GM12878 (cell line): ENCODE measurements at regions not wholly inside any gene's neighbourhood (a gene's known extent, or its start where the extent isn't known, plus 50 kb on each side); places are given as distances from the start of the nearest gene placed in this dataset.

Experiments
- ATAC-seq: fragments of 200-7000 bp; cut with Tn5 transposase; 3 replicates; pipeline ENCODE4 v1.9.1; 2020; ENCODE audit warnings: mild to moderate bottlenecking, moderate library complexity
- BruUV-seq: library from RNA; stranded (reverse); fragments of 400-500 nt; replicated peaks from 2 replicates; lab custom pipeline; 2021; lab: Mats Ljungman, UMichigan
- CTCF ChIA-PET: fragments of 300-600 bp; sonication (Branson Sonifier 250); formaldehyde crosslinking; extraction: SDS; loops from one replicate; lab custom pipeline; 2021; ENCODE audit warnings: inconsistent platforms; lab: Yijun Ruan, JAX
- POLR2A ChIA-PET: fragments of 350-600 bp; formaldehyde crosslinking; extraction: SDS; loops from one replicate; lab custom pipeline; 2021; ENCODE audit warnings: inconsistent platforms; lab: Charles Lee
- RAD21 ChIA-PET: fragments of 300-600 bp; sonication (Branson Sonifier 250); formaldehyde crosslinking; loops from one replicate; lab custom pipeline; 2023; ENCODE audit warnings: antibody characterized with exemption; ENCODE audit not compliant: unreplicated experiment; lab: Charles Lee
- SMC1A ChIA-PET: fragments of 300-600 bp; sonication (Branson Sonifier 250); formaldehyde crosslinking; loops from one replicate; lab custom pipeline; 2023; ENCODE audit not compliant: unreplicated experiment, uncharacterized antibody; lab: Charles Lee
- DNase-seq: peaks from one replicate; pipeline ENCODE4 v3.0.0-alpha.2; 2011; ENCODE audit warnings: low read depth, low spot score
- FAIRE-seq: peaks from 3 replicates; lab custom pipeline; 2011; peaks lifted over from hg19 to GRCh38; lab: Jason Lieb, UNC
- H2AFZ ChIP-seq: 2 replicates; pipeline ENCODE4 v1.6.0; 2011; ENCODE audit warnings: low read depth, low read length, control low read depth; ENCODE audit not compliant: control insufficient read depth
- H3K27ac ChIP-seq: 2 replicates; pipeline ENCODE4 v1.5.1; 2011; ENCODE audit warnings: control low read depth; ENCODE audit not compliant: control insufficient read depth, insufficient read depth
- H3K27me3 ChIP-seq, 2 experiments: replicated peaks in 1 of 2; 2 replicates each; pipeline versions ENCODE4 v1.6.0 to v1.6.1; 2011; ENCODE audit warnings: low read length in 1 of 2; ENCODE audit not compliant: control insufficient read depth in 2 of 2, insufficient read depth in 2 of 2
- H3K36me3 ChIP-seq, 2 experiments: 2 replicates each; pipeline ENCODE4 v1.5.1; 2011; ENCODE audit warnings: low read length in 1 of 2; ENCODE audit not compliant: control insufficient read depth in 2 of 2, insufficient read depth in 2 of 2
- H3K4me1 ChIP-seq: 2 replicates; pipeline ENCODE4 v1.6.1; 2011; ENCODE audit warnings: mild to moderate bottlenecking, low read length, moderate library complexity, mixed read lengths; ENCODE audit not compliant: control insufficient read depth, insufficient read depth
- H3K4me2 ChIP-seq: 2 replicates; pipeline ENCODE4 v1.6.0; 2011; ENCODE audit warnings: control low read depth; ENCODE audit not compliant: control insufficient read depth, insufficient read depth
- H3K4me3 ChIP-seq: fragments of 200-600 bp; sonication (generic); 2 replicates; pipeline ENCODE4 v1.5.1; 2016
- H3K79me2 ChIP-seq: 2 replicates; pipeline ENCODE4 v1.6.0; 2011; ENCODE audit warnings: low read length; ENCODE audit not compliant: control insufficient read depth, insufficient read depth
- H3K9ac ChIP-seq: 2 replicates; pipeline ENCODE4 v1.8.0; 2011; ENCODE audit warnings: low read length, control low read depth, mixed read lengths; ENCODE audit not compliant: control insufficient read depth, insufficient read depth
- H3K9me3 ChIP-seq: replicated peaks from 3 replicates; pipeline ENCODE4 v1.5.1; 2011; ENCODE audit warnings: mild to moderate bottlenecking, low read length; ENCODE audit not compliant: control insufficient read depth, insufficient read depth
- H4K20me1 ChIP-seq: 2 replicates; pipeline ENCODE4 v1.6.0; 2011; ENCODE audit not compliant: control insufficient read depth, insufficient read depth
- ASH2L ChIP-seq: fragments of 300-600, 200-600 bp; sonication (generic); IDR thresholded peaks from 2 replicates; pipeline ENCODE4 v1.6.1; 2017; ENCODE audit warnings: low read depth, mild to moderate bottlenecking, borderline replicate concordance
- BMI1 ChIP-seq: fragments of 450-650 bp; IDR thresholded peaks from 2 replicates; pipeline ENCODE4 v1.6.1; 2016; ENCODE audit warnings: mild to moderate bottlenecking, moderate library complexity, borderline replicate concordance
- CHD4 ChIP-seq: fragments of 200-600 bp; sonication (generic); IDR thresholded peaks from 2 replicates; pipeline ENCODE4 v1.6.1; 2016; ENCODE audit warnings: mild to moderate bottlenecking
- ESRRA ChIP-seq: IDR thresholded peaks from 2 replicates; pipeline ENCODE4 v1.6.1; 2012; ENCODE audit warnings: mild to moderate bottlenecking, low read length, improper control_type of control experiment
- HDAC2 ChIP-seq: fragments of 200-600 bp; sonication (generic); IDR thresholded peaks from 2 replicates; pipeline ENCODE4 v1.6.1; 2017
- MEF2A ChIP-seq: IDR thresholded peaks from 2 replicates; pipeline ENCODE4 v1.6.1; 2011; ENCODE audit warnings: low read depth, mild to moderate bottlenecking, low read length, moderate library complexity; ENCODE audit not compliant: insufficient read depth
- NFYA ChIP-seq: IDR thresholded peaks from 2 replicates; pipeline ENCODE4 v1.6.1; 2011; ENCODE audit warnings: low read depth, mild to moderate bottlenecking, low read length, improper control_type of control experiment, borderline replicate concordance
- SMAD5 ChIP-seq: IDR thresholded peaks from 2 replicates; pipeline ENCODE4 v1.6.1; 2016; ENCODE audit warnings: antibody characterized with exemption, low read depth
- STAT3 ChIP-seq: IDR thresholded peaks from 2 replicates; pipeline ENCODE4 v1.6.1; 2011; ENCODE audit warnings: low read depth, low read length, improper control_type of control experiment
- TCF12 ChIP-seq: IDR thresholded peaks from 2 replicates; pipeline ENCODE4 v1.6.1; 2011; ENCODE audit warnings: low read depth, mild to moderate bottlenecking, low read length
- WGBS: methylation state at CpG from one replicate; pipeline ENCODE4 v1.1.6; 2016; ENCODE audit warnings: low lambda C conversion rate; ENCODE audit not compliant: insufficient replicate concordance, insufficient coverage; ENCODE audit errors: missing lambda C conversion rate; 5-methylcytosine and 5-hydroxymethylcytosine counted together
- in situ Hi-C: fragments of 300-500 bp; cut with MboI; formaldehyde crosslinking; loops from 9 replicates; pipeline ENCODE4 v1.14.3; 2018; ENCODE audit warnings: mixed read lengths
- intact Hi-C: fragments of 100-400 bp; cut with micrococcal nuclease; formaldehyde crosslinking; loops from one replicate; pipeline ENCODE4 v1.14.2; 2022; ENCODE audit not compliant: unreplicated experiment
- TF ChIP-seq, protein P1 (sequence below): IDR thresholded peaks from 2 replicates; pipeline ENCODE4 v1.6.1; 2011; ENCODE audit warnings: low read depth, low read length, improper control_type of control experiment, borderline replicate concordance
- TF ChIP-seq, protein P2 (sequence below), 3 experiments: IDR thresholded peaks in 2 of 3; conservative IDR thresholded peaks in 1 of 3; 2 replicates each; pipeline ENCODE4 v1.5.1; 2011; ENCODE audit warnings: low read depth in 3 of 3, low read length in 3 of 3, mild to moderate bottlenecking in 3 of 3, control low read depth in 2 of 3, moderate library complexity in 2 of 3, inconsistent platforms in 1 of 3, mixed read lengths in 1 of 3; ENCODE audit not compliant: control insufficient read depth in 2 of 3, insufficient read depth in 1 of 3; ENCODE audit errors: extremely low read depth in 1 of 3

DNA sequence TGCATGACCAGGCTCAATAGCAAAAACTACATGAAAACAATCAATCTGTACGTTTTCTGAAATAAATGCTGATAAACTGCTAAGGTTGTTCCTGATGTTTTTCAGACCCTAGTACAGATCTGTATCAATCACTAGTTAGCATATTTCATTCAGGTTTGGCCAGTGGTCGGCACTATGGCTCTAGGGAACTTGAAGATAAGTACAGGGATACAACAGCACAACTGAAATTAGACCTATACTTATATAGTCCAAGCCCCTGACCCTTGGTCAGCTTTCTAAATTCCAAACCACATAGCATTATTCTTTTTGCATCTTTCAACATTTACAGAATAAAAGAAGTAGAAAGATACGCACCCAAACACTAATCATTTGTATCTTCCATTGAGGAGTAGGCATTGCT is 142.7 kb downstream of the PLPPR4 start:
- no TSS peak for BruUV-seq
- Histone ChIP-seq H3K4me1 (no peaks in the 10 kb centered on the region), H2AFZ (no peak overlapping the region), H3K36me3 (no peaks in the 10 kb centered on the region), H3K27ac (no peak overlapping the region), H3K79me2 (no peaks in the 10 kb centered on the region), H3K27me3 (no peaks in the 10 kb centered on the region), H4K20me1 (no peaks in the 10 kb centered on the region), H3K4me2 (no peak overlapping the region), H3K9ac (no peak overlapping the region), H3K9me3 (no peaks in the 10 kb centered on the region), H3K4me3 (no peak overlapping the region)
- RAD21 ChIA-PET, result no interaction called here
- in situ Hi-C loops (no loop called here), intact Hi-C loops (no loop called here)
- TF ChIP-seq HDAC2 (no peak), STAT3 (no peak), ASH2L (no peak), BMI1 (no peak), TCF12 (no peak), NFYA (no peak), CHD4 (no peak), ESRRA (no peak), MEF2A (no peak), SMAD5 (no peak)
- TF ChIP-seq, protein P1, sequence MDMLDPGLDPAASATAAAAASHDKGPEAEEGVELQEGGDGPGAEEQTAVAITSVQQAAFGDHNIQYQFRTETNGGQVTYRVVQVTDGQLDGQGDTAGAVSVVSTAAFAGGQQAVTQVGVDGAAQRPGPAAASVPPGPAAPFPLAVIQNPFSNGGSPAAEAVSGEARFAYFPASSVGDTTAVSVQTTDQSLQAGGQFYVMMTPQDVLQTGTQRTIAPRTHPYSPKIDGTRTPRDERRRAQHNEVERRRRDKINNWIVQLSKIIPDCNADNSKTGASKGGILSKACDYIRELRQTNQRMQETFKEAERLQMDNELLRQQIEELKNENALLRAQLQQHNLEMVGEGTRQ, result no peak
- TF ChIP-seq, protein P2, sequence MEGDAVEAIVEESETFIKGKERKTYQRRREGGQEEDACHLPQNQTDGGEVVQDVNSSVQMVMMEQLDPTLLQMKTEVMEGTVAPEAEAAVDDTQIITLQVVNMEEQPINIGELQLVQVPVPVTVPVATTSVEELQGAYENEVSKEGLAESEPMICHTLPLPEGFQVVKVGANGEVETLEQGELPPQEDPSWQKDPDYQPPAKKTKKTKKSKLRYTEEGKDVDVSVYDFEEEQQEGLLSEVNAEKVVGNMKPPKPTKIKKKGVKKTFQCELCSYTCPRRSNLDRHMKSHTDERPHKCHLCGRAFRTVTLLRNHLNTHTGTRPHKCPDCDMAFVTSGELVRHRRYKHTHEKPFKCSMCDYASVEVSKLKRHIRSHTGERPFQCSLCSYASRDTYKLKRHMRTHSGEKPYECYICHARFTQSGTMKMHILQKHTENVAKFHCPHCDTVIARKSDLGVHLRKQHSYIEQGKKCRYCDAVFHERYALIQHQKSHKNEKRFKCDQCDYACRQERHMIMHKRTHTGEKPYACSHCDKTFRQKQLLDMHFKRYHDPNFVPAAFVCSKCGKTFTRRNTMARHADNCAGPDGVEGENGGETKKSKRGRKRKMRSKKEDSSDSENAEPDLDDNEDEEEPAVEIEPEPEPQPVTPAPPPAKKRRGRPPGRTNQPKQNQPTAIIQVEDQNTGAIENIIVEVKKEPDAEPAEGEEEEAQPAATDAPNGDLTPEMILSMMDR (IDR thresholded peaks at IDR 0.05 in 2 of 3, conservative IDR thresholded peaks at IDR 0.05 in 1 of 3; ENCODE audit: control insufficient read depth in 2 of 3, extremely low read depth in 1 of 3, insufficient read depth in 1 of 3, low read depth in 3 of 3, low read length in 3 of 3), result no peak
- 0% methylated on average over 3 of the region's 3 CpGs for WGBS
- CTCF ChIA-PET, result no interaction called here
- SMC1A ChIA-PET, result no interaction called here
- ATAC-seq, result no peak
- no peak for DNase-seq
- FAIRE-seq, result no peak
- POLR2A ChIA-PET, result no interaction called here
